Nephron (organoid): ENCODE measurements at regions not wholly inside any gene's neighbourhood (a gene's known extent, or its start where the extent isn't known, plus 50 kb on each side); places are given as distances from the start of the nearest gene placed in this dataset.
A peak's percentile ranks its signal among the peaks of the same experiment; 100 is the strongest.
"Not testable (repeated sequence)": the region's sequence is repeated elsewhere in the genome, so short reads cannot be mapped to it uniquely, and the experiment has no call there.

ENCODE experiments used
- H3K27ac Mint-ChIP-seq, 3 experiments: 2 replicates each; pipeline ENCODE4 v1.8.0; 2020; ENCODE audit warnings: mixed read lengths in 3 of 3, mild to moderate bottlenecking in 2 of 3, moderate library complexity in 1 of 3
- H3K27me3 Mint-ChIP-seq: 2 replicates; pipeline ENCODE4 v1.8.0; 2021; ENCODE audit warnings: low read depth, mild to moderate bottlenecking, moderate library complexity, mixed read lengths
- H3K36me3 Mint-ChIP-seq: 2 replicates; pipeline ENCODE4 v1.8.0; 2020; ENCODE audit warnings: low read depth, mixed read lengths
- H3K4me1 Mint-ChIP-seq: 2 replicates; pipeline ENCODE4 v1.8.0; 2020; ENCODE audit warnings: mixed read lengths
- H3K4me3 Mint-ChIP-seq, 3 experiments: 2 replicates each; pipeline ENCODE4 v1.8.0; 2020; ENCODE audit warnings: mild to moderate bottlenecking in 3 of 3, mixed read lengths in 3 of 3, moderate library complexity in 2 of 3
- H3K9me3 Mint-ChIP-seq: 2 replicates; pipeline ENCODE4 v1.8.0; 2020; ENCODE audit warnings: mixed read lengths
- CTCF ChIP-seq, 3 experiments: fragments of 200-600 bp; sonication (generic); IDR thresholded peaks; one replicate each; pipeline ENCODE4 v1.5.0; 2021; ENCODE audit warnings: antibody characterized with exemption in 3 of 3; ENCODE audit not compliant: unreplicated experiment in 3 of 3

GRCh38 chrX:45404206-45404605 lies 203.5 kb upstream of the DIPK2B start:
- Mint-ChIP-seq H3K4me1 (peaks cover 19% of the 10 kb centered on the region), H3K27me3 (no peaks in the 10 kb centered on the region), H3K4me3 (no peak overlapping the region), H3K27ac (no peak overlapping the region), H3K9me3 (peaks cover 22% of the 10 kb centered on the region), H3K36me3 (no peaks in the 10 kb centered on the region)
- no peak for TF ChIP-seq CTCF (IDR thresholded peaks at IDR 0.05; ENCODE audit: unreplicated experiment in 3 of 3)

DNA sequence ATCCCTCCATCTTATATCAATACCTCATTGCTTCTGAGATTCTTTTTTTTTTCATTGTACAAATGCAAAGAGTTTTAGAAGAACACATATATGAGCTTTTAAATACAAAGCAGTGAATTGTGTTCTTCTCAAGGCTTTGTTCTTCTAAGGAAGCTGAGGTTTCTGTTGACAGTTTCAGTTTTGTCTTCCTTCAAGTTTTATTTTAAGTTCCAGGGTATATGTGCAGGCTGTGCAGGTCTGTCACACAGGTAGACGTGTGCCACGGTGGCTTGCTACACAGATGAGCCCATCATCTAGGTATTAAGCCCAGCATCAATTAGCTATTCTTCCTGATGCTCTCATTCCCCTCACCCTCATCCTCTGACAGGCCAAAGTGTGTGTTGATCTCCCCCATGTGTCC lies 201.2 kb upstream of the DIPK2B start:
- Mint-ChIP-seq H3K27ac (peak overlapping the region in 2 of 3 experiments; percentile 88 to 90), H3K4me3 (no peak overlapping the region), H3K4me1 (peaks cover 19% of the 10 kb centered on the region), H3K9me3 (peaks cover 21% of the 10 kb centered on the region), H3K36me3 (no peaks in the 10 kb centered on the region), H3K27me3 (no peaks in the 10 kb centered on the region)
- no peak for TF ChIP-seq CTCF (IDR thresholded peaks at IDR 0.05; ENCODE audit: unreplicated experiment in 3 of 3)

DNA sequence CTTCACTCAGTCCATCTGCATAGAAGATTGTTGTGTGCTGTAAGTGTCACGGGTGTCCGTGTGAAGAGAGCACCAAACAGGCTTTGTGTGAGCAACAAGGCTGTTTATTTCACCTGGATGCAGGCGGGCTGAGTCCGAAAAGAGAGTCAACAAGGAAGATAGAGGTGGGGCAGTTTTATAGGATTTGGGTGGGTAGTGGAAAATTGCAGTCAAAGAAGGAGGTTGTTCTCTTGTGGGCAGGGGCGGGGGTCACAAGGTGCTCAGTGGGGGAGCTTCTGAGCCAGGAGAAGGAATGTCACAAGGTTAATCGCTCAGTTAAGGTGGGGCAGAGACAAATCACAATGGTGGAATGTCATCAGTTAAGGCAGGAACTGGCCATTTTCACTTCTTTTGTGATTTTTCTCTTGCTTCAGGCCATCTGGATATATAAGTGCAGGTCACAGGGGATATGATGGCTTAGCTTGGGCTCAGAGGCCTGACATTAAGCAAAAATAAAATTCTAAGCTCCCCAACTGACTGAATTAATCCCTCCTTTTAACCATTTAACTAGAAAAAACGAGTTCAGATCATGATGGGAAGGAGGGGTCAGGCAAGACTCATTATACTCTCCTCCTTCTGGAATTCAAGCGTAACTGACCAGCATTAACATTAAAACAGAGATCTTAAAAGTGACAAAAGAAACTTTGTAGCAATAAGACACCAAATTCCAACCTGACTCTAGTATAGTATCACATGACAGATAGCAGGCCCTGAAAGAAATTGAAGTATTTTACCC lies 200.5 kb upstream of the DIPK2B start:
- H3K4me1 Mint-ChIP-seq, result peaks cover 19% of the 10 kb centered on the region
- H3K27ac Mint-ChIP-seq, result peak overlapping the region; percentile 81 to 88 (median 82)
- H3K9me3 Mint-ChIP-seq, result peaks cover 18% of the 10 kb centered on the region

DNA sequence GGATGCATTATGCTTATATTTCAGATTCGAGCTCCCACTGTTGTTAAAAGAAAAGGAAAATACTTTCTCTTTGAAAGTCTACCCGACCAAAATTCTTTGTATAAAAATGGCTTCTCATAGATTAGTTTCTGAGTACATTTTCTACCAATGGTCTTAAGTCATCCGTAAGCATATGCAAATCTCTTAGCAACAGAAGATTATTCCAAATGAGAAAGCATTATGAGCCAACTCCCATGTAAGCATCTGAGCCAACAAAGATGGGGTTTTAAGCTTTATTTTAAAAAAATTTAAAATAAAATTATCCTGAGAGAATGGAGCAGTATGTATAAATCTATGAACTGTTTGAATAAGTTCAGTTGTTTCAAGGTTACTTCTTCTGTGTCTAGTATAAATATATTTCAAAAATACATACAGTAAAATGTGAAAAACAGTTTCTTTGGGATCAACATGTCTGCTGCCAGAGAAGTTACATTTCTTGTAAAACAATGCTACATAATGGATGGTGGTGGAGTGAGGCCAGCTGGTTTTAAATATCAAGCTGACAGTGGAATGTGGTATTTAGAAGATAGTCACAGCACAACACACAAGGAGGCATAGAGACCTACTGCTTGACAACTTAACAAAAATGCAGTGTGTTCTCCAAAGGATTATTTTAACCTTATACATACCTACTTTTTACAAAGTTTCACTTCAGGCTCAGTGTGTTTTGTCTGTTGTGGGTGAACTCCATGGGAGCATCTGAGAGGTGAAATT lies 199.5 kb upstream of the DIPK2B start:
- Mint-ChIP-seq H3K4me1 (peaks cover 19% of the 10 kb centered on the region), H3K4me3 (no peak overlapping the region), H3K9me3 (peaks cover 16% of the 10 kb centered on the region), H3K27ac (peak overlapping the region; percentile 81 to 88 (median 82)), H3K36me3 (no peaks in the 10 kb centered on the region), H3K27me3 (no peaks in the 10 kb centered on the region)
- TF ChIP-seq CTCF (IDR thresholded peaks at IDR 0.05; ENCODE audit: unreplicated experiment in 3 of 3), result no peak

More for the DNA sequence above, 200.5 kb upstream of the DIPK2B start:
- not testable (repeated sequence) for H3K4me3 Mint-ChIP-seq, H3K36me3 Mint-ChIP-seq, H3K27me3 Mint-ChIP-seq

DNA sequence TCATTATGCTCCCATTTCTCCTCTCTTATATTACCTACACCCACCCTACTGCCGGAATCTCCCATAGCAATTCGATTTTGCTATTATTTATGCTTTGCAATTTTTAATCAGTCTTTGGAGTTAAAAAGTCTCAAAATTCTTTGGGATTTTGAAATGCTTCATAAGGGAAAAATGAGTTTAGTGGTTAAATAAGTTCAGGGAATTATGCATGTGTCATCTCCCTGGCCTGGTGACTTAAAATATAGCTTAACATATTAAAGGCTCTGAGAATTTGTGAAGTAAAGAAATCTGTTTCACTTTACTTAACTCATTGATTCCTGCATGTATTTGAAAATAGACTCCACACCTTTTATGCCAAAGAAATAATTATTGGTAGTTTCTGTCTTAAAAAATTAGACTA lies 185.1 kb upstream of the DIPK2B start:
- Mint-ChIP-seq H3K9me3 (peaks cover 32% of the 10 kb centered on the region), H3K4me1 (no peaks in the 10 kb centered on the region), H3K4me3 (no peak overlapping the region), H3K36me3 (no peaks in the 10 kb centered on the region), H3K27ac (no peak overlapping the region), H3K27me3 (no peaks in the 10 kb centered on the region)
- TF ChIP-seq CTCF (IDR thresholded peaks at IDR 0.05; ENCODE audit: unreplicated experiment in 3 of 3), result no peak

GRCh38 chrX:45381841-45382240 lies 181.2 kb upstream of the DIPK2B start:
- H3K4me3 Mint-ChIP-seq, result no peak overlapping the region
- TF ChIP-seq CTCF (IDR thresholded peaks at IDR 0.05; ENCODE audit: unreplicated experiment in 3 of 3), result no peak
- peaks cover 17% of the 10 kb centered on the region for H3K9me3 Mint-ChIP-seq
- no peaks in the 10 kb centered on the region for H3K36me3 Mint-ChIP-seq
- H3K27ac Mint-ChIP-seq, result no peak overlapping the region
- no peaks in the 10 kb centered on the region for H3K27me3 Mint-ChIP-seq
- no peaks in the 10 kb centered on the region for H3K4me1 Mint-ChIP-seq
